ENCODE measurements at regions not wholly inside any gene's neighbourhood (a gene's known extent, or its start where the extent isn't known, plus 50 kb on each side); places are given as distances from the start of the nearest gene placed in this dataset.

GRCh38 chr1:10924030-10924429 lies 88.4 kb upstream of the TARDBP start:
- ATAC-seq, result no peak

GRCh38 chr1:10928654-10929053 lies 83.8 kb upstream of the TARDBP start:
- TF ChIP-seq RARB (CRISPR knock-in tag; IDR thresholded peaks at IDR 0.05) (no peak), ZFP3 (CRISPR knock-in tag; IDR thresholded peaks at IDR 0.05) (no peak), BACH2 (CRISPR knock-in tag; IDR thresholded peaks at IDR 0.05; ENCODE audit: borderline replicate concordance) (no peak), ESRRG (CRISPR knock-in tag; IDR thresholded peaks at IDR 0.05) (no peak), SNAI2 (CRISPR knock-in tag; IDR thresholded peaks at IDR 0.05) (no peak)
- TF ChIP-seq, protein P1, sequence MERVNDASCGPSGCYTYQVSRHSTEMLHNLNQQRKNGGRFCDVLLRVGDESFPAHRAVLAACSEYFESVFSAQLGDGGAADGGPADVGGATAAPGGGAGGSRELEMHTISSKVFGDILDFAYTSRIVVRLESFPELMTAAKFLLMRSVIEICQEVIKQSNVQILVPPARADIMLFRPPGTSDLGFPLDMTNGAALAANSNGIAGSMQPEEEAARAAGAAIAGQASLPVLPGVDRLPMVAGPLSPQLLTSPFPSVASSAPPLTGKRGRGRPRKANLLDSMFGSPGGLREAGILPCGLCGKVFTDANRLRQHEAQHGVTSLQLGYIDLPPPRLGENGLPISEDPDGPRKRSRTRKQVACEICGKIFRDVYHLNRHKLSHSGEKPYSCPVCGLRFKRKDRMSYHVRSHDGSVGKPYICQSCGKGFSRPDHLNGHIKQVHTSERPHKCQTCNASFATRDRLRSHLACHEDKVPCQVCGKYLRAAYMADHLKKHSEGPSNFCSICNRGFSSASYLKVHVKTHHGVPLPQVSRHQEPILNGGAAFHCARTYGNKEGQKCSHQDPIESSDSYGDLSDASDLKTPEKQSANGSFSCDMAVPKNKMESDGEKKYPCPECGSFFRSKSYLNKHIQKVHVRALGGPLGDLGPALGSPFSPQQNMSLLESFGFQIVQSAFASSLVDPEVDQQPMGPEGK (CRISPR knock-in tag; IDR thresholded peaks at IDR 0.05; ENCODE audit: borderline replicate concordance), result no peak
- no peak for ATAC-seq

More at GRCh38 chr1:10924030-10924429, 88.4 kb upstream of the TARDBP start:
- TF ChIP-seq, protein P2, sequence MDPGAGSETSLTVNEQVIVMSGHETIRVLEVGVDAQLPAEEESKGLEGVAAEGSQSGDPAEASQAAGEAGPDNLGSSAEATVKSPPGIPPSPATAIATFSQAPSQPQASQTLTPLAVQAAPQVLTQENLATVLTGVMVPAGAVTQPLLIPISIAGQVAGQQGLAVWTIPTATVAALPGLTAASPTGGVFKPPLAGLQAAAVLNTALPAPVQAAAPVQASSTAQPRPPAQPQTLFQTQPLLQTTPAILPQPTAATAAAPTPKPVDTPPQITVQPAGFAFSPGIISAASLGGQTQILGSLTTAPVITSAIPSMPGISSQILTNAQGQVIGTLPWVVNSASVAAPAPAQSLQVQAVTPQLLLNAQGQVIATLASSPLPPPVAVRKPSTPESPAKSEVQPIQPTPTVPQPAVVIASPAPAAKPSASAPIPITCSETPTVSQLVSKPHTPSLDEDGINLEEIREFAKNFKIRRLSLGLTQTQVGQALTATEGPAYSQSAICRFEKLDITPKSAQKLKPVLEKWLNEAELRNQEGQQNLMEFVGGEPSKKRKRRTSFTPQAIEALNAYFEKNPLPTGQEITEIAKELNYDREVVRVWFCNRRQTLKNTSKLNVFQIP (CRISPR knock-in tag; IDR thresholded peaks at IDR 0.05; ENCODE audit: borderline replicate concordance, low read depth), result no peak
- TF ChIP-seq ZNF70 (CRISPR knock-in tag; IDR thresholded peaks at IDR 0.05) (no peak), OSR1 (CRISPR knock-in tag; IDR thresholded peaks at IDR 0.05) (no peak), ZNF565 (CRISPR knock-in tag; conservative IDR thresholded peaks at IDR 0.05; ENCODE audit: low read depth) (no peak), ARNTL (CRISPR knock-in tag; IDR thresholded peaks at IDR 0.05; ENCODE audit: borderline replicate concordance, low read depth) (no peak), CSDC2 (CRISPR knock-in tag; IDR thresholded peaks at IDR 0.05) (no peak), ZC3H10 (CRISPR knock-in tag; IDR thresholded peaks at IDR 0.05) (no peak), PPARA (CRISPR knock-in tag; IDR thresholded peaks at IDR 0.05; ENCODE audit: borderline replicate concordance) (no peak), ISL1 (CRISPR knock-in tag; IDR thresholded peaks at IDR 0.05) (no peak), ZFP3 (CRISPR knock-in tag; IDR thresholded peaks at IDR 0.05) (no peak), GLIS3 (CRISPR knock-in tag; IDR thresholded peaks at IDR 0.05) (no peak), ESRRG (CRISPR knock-in tag; IDR thresholded peaks at IDR 0.05) (no peak), SNAI2 (CRISPR knock-in tag; IDR thresholded peaks at IDR 0.05) (no peak), TCF4 (CRISPR knock-in tag; IDR thresholded peaks at IDR 0.05; ENCODE audit: borderline replicate concordance) (no peak)
- TF ChIP-seq, protein P1 (CRISPR knock-in tag; IDR thresholded peaks at IDR 0.05; ENCODE audit: borderline replicate concordance), result no peak
- TF ChIP-seq, protein P3, sequence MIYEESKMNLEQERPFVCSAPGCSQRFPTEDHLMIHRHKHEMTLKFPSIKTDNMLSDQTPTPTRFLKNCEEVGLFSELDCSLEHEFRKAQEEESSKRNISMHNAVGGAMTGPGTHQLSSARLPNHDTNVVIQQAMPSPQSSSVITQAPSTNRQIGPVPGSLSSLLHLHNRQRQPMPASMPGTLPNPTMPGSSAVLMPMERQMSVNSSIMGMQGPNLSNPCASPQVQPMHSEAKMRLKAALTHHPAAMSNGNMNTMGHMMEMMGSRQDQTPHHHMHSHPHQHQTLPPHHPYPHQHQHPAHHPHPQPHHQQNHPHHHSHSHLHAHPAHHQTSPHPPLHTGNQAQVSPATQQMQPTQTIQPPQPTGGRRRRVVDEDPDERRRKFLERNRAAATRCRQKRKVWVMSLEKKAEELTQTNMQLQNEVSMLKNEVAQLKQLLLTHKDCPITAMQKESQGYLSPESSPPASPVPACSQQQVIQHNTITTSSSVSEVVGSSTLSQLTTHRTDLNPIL (CRISPR knock-in tag; IDR thresholded peaks at IDR 0.05; ENCODE audit: low read depth), result no peak

GRCh38 chr1:10932088-10932487 lies 80.4 kb upstream of the TARDBP start:
- TF ChIP-seq ESRRG (CRISPR knock-in tag; IDR thresholded peaks at IDR 0.05), result no peak
- TF ChIP-seq ZNF70 (CRISPR knock-in tag; IDR thresholded peaks at IDR 0.05), result no peak
- TF ChIP-seq TCF4 (CRISPR knock-in tag; IDR thresholded peaks at IDR 0.05; ENCODE audit: borderline replicate concordance), result no peak
- TF ChIP-seq ISL1 (CRISPR knock-in tag; IDR thresholded peaks at IDR 0.05), result no peak
- TF ChIP-seq, protein P3 (CRISPR knock-in tag; IDR thresholded peaks at IDR 0.05; ENCODE audit: low read depth), result no peak
- no peak for TF ChIP-seq CSDC2 (CRISPR knock-in tag; IDR thresholded peaks at IDR 0.05)
- no peak for TF ChIP-seq ARNTL (CRISPR knock-in tag; IDR thresholded peaks at IDR 0.05; ENCODE audit: borderline replicate concordance, low read depth)
- TF ChIP-seq BACH2 (CRISPR knock-in tag; IDR thresholded peaks at IDR 0.05; ENCODE audit: borderline replicate concordance), result no peak
- no peak for TF ChIP-seq OSR1 (CRISPR knock-in tag; IDR thresholded peaks at IDR 0.05)
- TF ChIP-seq ZNF8 (CRISPR knock-in tag; IDR thresholded peaks at IDR 0.05), result no peak
- no peak for TF ChIP-seq RARB (CRISPR knock-in tag; IDR thresholded peaks at IDR 0.05)
- TF ChIP-seq, protein P1 (CRISPR knock-in tag; IDR thresholded peaks at IDR 0.05; ENCODE audit: borderline replicate concordance), result no peak
- TF ChIP-seq SNAI2 (CRISPR knock-in tag; IDR thresholded peaks at IDR 0.05), result no peak
- ATAC-seq, result no peak
